Astrocyte (in vitro differentiated cells and primary cell): ENCODE measurements at regions not wholly inside any gene's neighbourhood (a gene's known extent, or its start where the extent isn't known, plus 50 kb on each side); places are given as distances from the start of the nearest gene placed in this dataset.

ENCODE experiments used
- CTCF ChIP-seq: IDR thresholded peaks from 2 replicates; pipeline ENCODE4 v1.5.1; 2011; ENCODE audit warnings: low read depth, mild to moderate bottlenecking, inconsistent platforms, low read length, moderate library complexity; ENCODE audit not compliant: insufficient read depth
- EZH2 ChIP-seq: IDR thresholded peaks from 2 replicates; pipeline ENCODE4 v1.6.1; 2012; ENCODE audit warnings: mild to moderate bottlenecking, low read length, inconsistent platforms; ENCODE audit not compliant: insufficient read depth

GRCh38 chr14:81632157-81632556 is 98.5 kb upstream of the SEL1L start:
- TF ChIP-seq CTCF (no peak), EZH2 (no peak)
